Lung (tissue), 11 donors: ENCODE measurements at regions not wholly inside any gene's neighbourhood (a gene's known extent, or its start where the extent isn't known, plus 50 kb on each side); places are given as distances from the start of the nearest gene placed in this dataset.

Experiments
- ATAC-seq: fragments of 200-7000 bp; cut with Tn5 transposase; one replicate; pipeline ENCODE4 v1.9.1; 2020; ENCODE audit warnings: moderate number of reproducible peaks; ENCODE audit not compliant: insufficient read depth, low FRiP score
- DNase-seq, 3 donors: peaks; one replicate each; pipeline ENCODE4 v3.0.0-alpha.2; 2013 to 2017
- H3K27ac ChIP-seq, 2 donors: one replicate each; pipeline ENCODE4 v1.5.1; 2013; ENCODE audit warnings: mild to moderate bottlenecking in 2 of 2, moderate library complexity in 2 of 2, control low read depth in 1 of 2, inconsistent platforms in 1 of 2, low read depth in 1 of 2, low read length in 1 of 2
- H3K27me3 ChIP-seq, 3 donors: one replicate each; pipeline ENCODE4 v1.5.1; 2013; ENCODE audit warnings: low read length in 2 of 3; ENCODE audit not compliant: control insufficient read depth in 3 of 3, insufficient read depth in 3 of 3
- H3K36me3 ChIP-seq, 4 donors: one replicate each; pipeline ENCODE4 v1.5.1; 2013; ENCODE audit warnings: low read length in 4 of 4, mild to moderate bottlenecking in 1 of 4, moderate library complexity in 1 of 4; ENCODE audit not compliant: control insufficient read depth in 4 of 4, insufficient read depth in 4 of 4
- H3K4me1 ChIP-seq, 5 donors: one replicate each; pipeline ENCODE4 v1.5.1; 2013; ENCODE audit warnings: low read length in 5 of 5, mild to moderate bottlenecking in 2 of 5, moderate library complexity in 1 of 5; ENCODE audit not compliant: control insufficient read depth in 5 of 5, insufficient read depth in 5 of 5
- H3K4me3 ChIP-seq: one replicate; pipeline ENCODE4 v1.5.1; 2013; ENCODE audit warnings: mild to moderate bottlenecking, control low read depth, moderate library complexity
- H3K9ac ChIP-seq, 2 donors: one replicate each; pipeline ENCODE4 v1.5.1; 2013; ENCODE audit warnings: low read length in 2 of 2, control low read depth in 1 of 2; ENCODE audit not compliant: insufficient read depth in 1 of 2
- H3K9me3 ChIP-seq, 4 donors: one replicate each; pipeline ENCODE4 v1.5.1; 2013; ENCODE audit warnings: low read length in 3 of 4, mild to moderate bottlenecking in 1 of 4, moderate library complexity in 1 of 4; ENCODE audit not compliant: control insufficient read depth in 4 of 4, insufficient read depth in 3 of 4
- CTCF ChIP-seq: IDR thresholded peaks from 2 replicates; pipeline ENCODE4 v1.5.1; 2012; ENCODE audit warnings: mild to moderate bottlenecking; ENCODE audit errors: control extremely low read depth, extremely low read depth
- WGBS, 2 donors: extraction: QIAGEN DNeasy Blood & Tissue Kit; methylation state at CpG; one replicate each; pipeline ENCODE4 v1.1.7; 2013; 5-methylcytosine and 5-hydroxymethylcytosine counted together
- donor health status: control.
- donor health status: control.
- donor health status: Bipolar disorder and iron deficiency.
- donor health status: healthy.
- donor health status: DM: yes; HTN: yes; CAD: no.

- H3K27me3 ChIP-seq, result no peaks in the 10 kb centered on the region
- H3K36me3 ChIP-seq, result no peaks in the 10 kb centered on the region
- TF ChIP-seq CTCF, result no peak
- no peak overlapping the region for H3K9ac ChIP-seq
- peaks cover 0 to 22% (median 7%) of the 10 kb centered on the region in 5 donors for H3K4me1 ChIP-seq
- H3K9me3 ChIP-seq, result no peaks in the 10 kb centered on the region
- ATAC-seq (peak; percentile 58), DNase-seq (peak; percentile 63 to 75 (median 69))
- H3K27ac ChIP-seq, result peak overlapping the region in 1 of 2 donors; percentile 2
- no peak overlapping the region for H3K4me3 ChIP-seq
- whole genome bisulfite sequencing, 2 donors, result 32 to 60% methylated on average over 3 of the region's 3 CpGs
Observed at GRCh38 chr20:11229772-11230171, 556.0 kb upstream of the JAG1 start.

GRCh38 chr20:11230999-11231398 is 557.2 kb upstream of the JAG1 start:
- peaks cover 0 to 22% (median 7%) of the 10 kb centered on the region in 5 donors for H3K4me1 ChIP-seq
- H3K27ac ChIP-seq, result no peak overlapping the region
- no peaks in the 10 kb centered on the region for H3K9me3 ChIP-seq
- no peak overlapping the region for H3K4me3 ChIP-seq
- WGBS, 2 donors, result 92 to 100% methylated on average over 1 of the region's 1 CpG
- H3K9ac ChIP-seq, result no peak overlapping the region
- H3K36me3 ChIP-seq, result no peaks in the 10 kb centered on the region
- no peak for ATAC-seq
- DNase-seq, result peak in 2 of 3 donors; percentile 50 to 58
- H3K27me3 ChIP-seq, result no peaks in the 10 kb centered on the region
- no peak for TF ChIP-seq CTCF

- no peak for ATAC-seq
- no peaks in the 10 kb centered on the region for H3K36me3 ChIP-seq
- no peak overlapping the region for H3K27ac ChIP-seq
- WGBS, 2 donors, result 96 to 97% methylated on average over 11 of the region's 11 CpGs
- no peak overlapping the region for H3K4me3 ChIP-seq
- H3K9ac ChIP-seq, result no peak overlapping the region
- no peaks in the 10 kb centered on the region for H3K27me3 ChIP-seq
- no peak for TF ChIP-seq CTCF
- DNase-seq, result no peak
- H3K9me3 ChIP-seq, result no peaks in the 10 kb centered on the region
- H3K4me1 ChIP-seq, result peaks cover 0 to 22% (median 7%) of the 10 kb centered on the region in 5 donors
Observed at GRCh38 chr20:11231742-11232648, 558.2 kb upstream of the JAG1 start.
